Loucy (cell line): ENCODE measurements at regions not wholly inside any gene's neighbourhood (a gene's known extent, or its start where the extent isn't known, plus 50 kb on each side); places are given as distances from the start of the nearest gene placed in this dataset.

Source experiments
- H2AFZ ChIP-seq: fragments of 200-600 bp; sonication (generic); 2 replicates; pipeline ENCODE4 v1.6.0; 2016; ENCODE audit warnings: antibody characterized with exemption, mild to moderate bottlenecking, low read length, moderate library complexity
- H3F3A ChIP-seq: fragments of 200-600 bp; 2 replicates; pipeline ENCODE4 v1.6.0; 2016; ENCODE audit warnings: antibody characterized with exemption, low read depth, mild to moderate bottlenecking
- H3K27me3 ChIP-seq: fragments of 200-600 bp; sonication (generic); 2 replicates; pipeline ENCODE4 v1.6.1; 2014; ENCODE audit warnings: low read length, mild to moderate bottlenecking; ENCODE audit not compliant: insufficient read depth, poor library complexity, severe bottlenecking
- H3K36me3 ChIP-seq: fragments of 200-600 bp; sonication (generic); 2 replicates; pipeline ENCODE4 v1.6.1; 2016; ENCODE audit warnings: low read length; ENCODE audit not compliant: insufficient read depth
- H3K4me1 ChIP-seq: fragments of 200-600 bp; sonication (generic); 2 replicates; pipeline ENCODE4 v1.5.1; 2014; ENCODE audit warnings: low read length, mild to moderate bottlenecking; ENCODE audit not compliant: insufficient read depth, poor library complexity, severe bottlenecking
- H3K4me2 ChIP-seq: fragments of 200-600 bp; sonication (generic); 2 replicates; pipeline ENCODE4 v1.6.0; 2014; ENCODE audit warnings: antibody characterized with exemption, low read length, low read depth, mild to moderate bottlenecking; ENCODE audit not compliant: poor library complexity, severe bottlenecking
- H3K4me3 ChIP-seq: fragments of 200-600 bp; sonication (generic); 2 replicates; pipeline ENCODE4 v1.5.1; 2014; ENCODE audit warnings: low read length, mild to moderate bottlenecking, mixed read lengths; ENCODE audit not compliant: poor library complexity, severe bottlenecking
- H3K79me2 ChIP-seq: fragments of 200-600 bp; sonication (generic); 2 replicates; pipeline ENCODE4 v1.6.1; 2014; ENCODE audit warnings: low read length; ENCODE audit not compliant: insufficient read depth
- H3K9ac ChIP-seq: fragments of 200-600 bp; sonication (generic); 2 replicates; pipeline ENCODE4 v1.6.0; 2014; ENCODE audit warnings: mild to moderate bottlenecking, low read depth, low read length, moderate library complexity; ENCODE audit not compliant: poor library complexity, severe bottlenecking
- H3K9me2 ChIP-seq: fragments of 200-600 bp; sonication (generic); replicated peaks from 2 replicates; pipeline ENCODE4 v1.6.1; 2016; ENCODE audit warnings: low read depth, low read length, mixed read lengths
- H3K9me3 ChIP-seq: fragments of 200-600 bp; sonication (generic); 2 replicates; pipeline ENCODE4 v1.6.1; 2014; ENCODE audit warnings: mild to moderate bottlenecking, antibody characterized with exemption, low read length, low read depth; ENCODE audit not compliant: insufficient read depth
- H4K20me1 ChIP-seq: fragments of 200-600 bp; sonication (generic); 2 replicates; pipeline ENCODE4 v1.6.0; 2014; ENCODE audit warnings: antibody characterized with exemption, low read length, mild to moderate bottlenecking; ENCODE audit not compliant: insufficient read depth, poor library complexity, severe bottlenecking
- EZH2phosphoT487 ChIP-seq: fragments of 200-600 bp; IDR thresholded peaks from 2 replicates; pipeline ENCODE4 v1.6.1; 2018; ENCODE audit warnings: antibody characterized with exemption, mild to moderate bottlenecking, moderate library complexity, borderline replicate concordance
- TF ChIP-seq, protein P1 (sequence below): fragments of 200-600 bp; sonication (generic); conservative IDR thresholded peaks from 2 replicates; pipeline ENCODE4 v1.5.1; 2014; ENCODE audit warnings: mild to moderate bottlenecking, antibody characterized with exemption, low read length

DNA sequence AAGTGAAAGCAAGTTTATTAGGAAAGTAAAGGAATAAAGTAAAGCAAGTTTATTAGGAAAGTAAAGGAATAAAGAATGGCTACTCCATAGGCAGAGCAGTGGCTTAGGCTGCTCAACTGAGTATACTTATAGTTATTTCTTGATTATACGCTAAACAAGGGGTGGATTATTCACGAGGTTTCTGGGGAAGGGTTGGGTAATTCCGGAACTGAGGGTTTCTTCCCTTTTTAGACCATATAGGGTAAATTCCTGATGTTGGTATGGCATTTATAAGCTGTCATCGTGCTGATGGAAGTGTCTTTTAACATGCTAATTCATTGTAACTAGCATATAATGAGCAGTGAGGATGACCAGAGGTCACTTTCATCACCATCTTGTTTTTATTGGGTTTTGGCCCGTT, 194.3 kb downstream of the DLEU7 start:
- no peak overlapping the region for H3K4me2 ChIP-seq
- H2AFZ ChIP-seq: no peak overlapping the region
- no peaks in the 10 kb centered on the region for H3K9me2 ChIP-seq
- TF ChIP-seq EZH2phosphoT487: no peak
- TF ChIP-seq, protein P1, sequence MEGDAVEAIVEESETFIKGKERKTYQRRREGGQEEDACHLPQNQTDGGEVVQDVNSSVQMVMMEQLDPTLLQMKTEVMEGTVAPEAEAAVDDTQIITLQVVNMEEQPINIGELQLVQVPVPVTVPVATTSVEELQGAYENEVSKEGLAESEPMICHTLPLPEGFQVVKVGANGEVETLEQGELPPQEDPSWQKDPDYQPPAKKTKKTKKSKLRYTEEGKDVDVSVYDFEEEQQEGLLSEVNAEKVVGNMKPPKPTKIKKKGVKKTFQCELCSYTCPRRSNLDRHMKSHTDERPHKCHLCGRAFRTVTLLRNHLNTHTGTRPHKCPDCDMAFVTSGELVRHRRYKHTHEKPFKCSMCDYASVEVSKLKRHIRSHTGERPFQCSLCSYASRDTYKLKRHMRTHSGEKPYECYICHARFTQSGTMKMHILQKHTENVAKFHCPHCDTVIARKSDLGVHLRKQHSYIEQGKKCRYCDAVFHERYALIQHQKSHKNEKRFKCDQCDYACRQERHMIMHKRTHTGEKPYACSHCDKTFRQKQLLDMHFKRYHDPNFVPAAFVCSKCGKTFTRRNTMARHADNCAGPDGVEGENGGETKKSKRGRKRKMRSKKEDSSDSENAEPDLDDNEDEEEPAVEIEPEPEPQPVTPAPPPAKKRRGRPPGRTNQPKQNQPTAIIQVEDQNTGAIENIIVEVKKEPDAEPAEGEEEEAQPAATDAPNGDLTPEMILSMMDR: no peak
- H3K9me3 ChIP-seq: no peaks in the 10 kb centered on the region
- H4K20me1 ChIP-seq: no peaks in the 10 kb centered on the region
- H3K9ac ChIP-seq: no peak overlapping the region
- no peaks in the 10 kb centered on the region for H3F3A ChIP-seq
- H3K79me2 ChIP-seq: no peaks in the 10 kb centered on the region
- H3K4me3 ChIP-seq: no peak overlapping the region
- H3K36me3 ChIP-seq: no peaks in the 10 kb centered on the region
- peaks cover 7% of the 10 kb centered on the region for H3K4me1 ChIP-seq
- no peaks in the 10 kb centered on the region for H3K27me3 ChIP-seq

DNA sequence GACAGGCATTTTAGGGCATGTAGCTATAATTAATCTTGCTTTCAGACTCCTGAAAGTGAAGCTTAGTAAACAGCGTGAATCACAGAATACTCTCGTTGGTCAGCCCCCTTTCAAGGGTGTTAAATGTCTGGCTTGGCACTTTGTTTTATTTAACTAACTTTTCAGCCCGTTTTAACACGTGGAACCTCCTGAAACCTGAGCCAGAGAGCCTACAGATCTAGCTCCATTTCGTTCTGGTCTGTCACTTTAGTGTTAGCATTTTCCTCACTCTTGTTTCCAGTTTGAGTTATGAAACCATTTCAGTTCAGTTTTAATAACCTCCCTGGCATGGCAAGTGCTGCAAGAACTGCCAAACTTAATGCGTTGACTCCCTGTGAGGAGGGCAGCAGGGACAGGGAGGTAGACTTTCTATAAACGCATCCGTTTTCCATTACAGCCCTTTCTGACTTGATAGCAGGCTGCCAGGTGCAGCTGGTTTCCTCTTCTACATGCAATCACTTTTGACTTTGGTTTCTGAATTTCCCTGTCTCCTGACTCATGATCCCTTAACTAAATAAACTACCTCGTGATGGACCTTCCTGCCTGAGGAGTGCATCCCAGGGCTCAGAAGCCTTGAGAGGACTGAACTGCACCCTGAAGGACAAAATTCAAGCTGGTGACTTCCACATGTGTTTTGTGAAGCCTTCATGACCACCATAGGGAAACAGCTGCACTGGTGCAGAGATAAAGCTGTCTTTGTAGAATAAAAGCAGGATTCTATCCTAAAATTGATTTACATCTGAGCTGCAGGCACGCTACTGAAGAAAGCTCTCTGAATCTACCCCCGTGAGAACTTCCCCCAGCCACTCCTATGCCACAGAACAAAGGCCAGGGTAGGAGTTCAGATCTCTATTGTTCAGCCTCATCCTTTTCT, 192.6 kb downstream of the DLEU7 start:
- Histone ChIP-seq H3K4me2 (no peak overlapping the region), H3K36me3 (no peaks in the 10 kb centered on the region), H2AFZ (no peak overlapping the region), H4K20me1 (no peaks in the 10 kb centered on the region), H3K27me3 (no peaks in the 10 kb centered on the region), H3K9ac (no peak overlapping the region), H3K79me2 (no peaks in the 10 kb centered on the region), H3K4me1 (peaks cover 7% of the 10 kb centered on the region), H3F3A (no peaks in the 10 kb centered on the region), H3K9me2 (no peaks in the 10 kb centered on the region), H3K9me3 (no peaks in the 10 kb centered on the region), H3K4me3 (no peak overlapping the region)
- no peak for TF ChIP-seq EZH2phosphoT487

DNA sequence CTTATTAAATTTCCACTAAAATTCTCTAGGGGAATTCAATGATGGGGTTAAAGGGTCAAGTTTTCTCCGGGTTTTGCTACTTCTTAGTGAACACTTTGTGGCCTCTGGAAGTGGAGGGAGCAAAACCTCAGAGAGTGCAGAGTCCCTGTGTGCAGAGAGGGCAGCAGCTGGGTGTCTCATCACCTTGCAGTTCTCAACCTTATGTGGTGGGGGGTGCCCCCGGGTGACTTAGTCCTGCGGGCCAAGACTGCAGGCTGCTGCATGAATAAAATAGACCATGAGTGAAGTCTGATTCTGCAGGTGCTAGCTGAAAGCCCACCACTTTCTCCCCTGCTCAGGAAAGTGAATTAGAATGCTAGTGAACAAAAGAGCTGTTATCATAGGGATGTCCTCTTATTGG, 191.6 kb downstream of the DLEU7 start:
- TF ChIP-seq, protein P1: no peak
- no peak for TF ChIP-seq EZH2phosphoT487
- H3K4me3 ChIP-seq: no peak overlapping the region
- no peaks in the 10 kb centered on the region for H3K9me3 ChIP-seq
- H3F3A ChIP-seq: no peaks in the 10 kb centered on the region
- H3K36me3 ChIP-seq: no peaks in the 10 kb centered on the region
- no peaks in the 10 kb centered on the region for H4K20me1 ChIP-seq
- H3K27me3 ChIP-seq: no peaks in the 10 kb centered on the region
- H3K9ac ChIP-seq: no peak overlapping the region
- H3K4me1 ChIP-seq: peaks cover 7% of the 10 kb centered on the region
- no peak overlapping the region for H3K4me2 ChIP-seq
- H3K79me2 ChIP-seq: no peaks in the 10 kb centered on the region
- H3K9me2 ChIP-seq: no peaks in the 10 kb centered on the region
- no peak overlapping the region for H2AFZ ChIP-seq
